Upper lobe of left lung (tissue), 4 donors: ENCODE measurements at regions not wholly inside any gene's neighbourhood (a gene's known extent, or its start where the extent isn't known, plus 50 kb on each side); places are given as distances from the start of the nearest gene placed in this dataset.

Experiments used
- CTCF ChIP-seq, 6 experiments: fragments of 450-650 bp in 4 of 6; fragments of 200-600 bp in 2 of 6; sonication (generic) in 2 of 6; IDR thresholded peaks; one replicate each; pipeline ENCODE4 v1.5.1; 2016 to 2019; ENCODE audit warnings: antibody characterized with exemption in 6 of 6
- POLR2AphosphoS5 ChIP-seq, 2 donors: sonication (generic); formaldehyde crosslinking; IDR thresholded peaks; one replicate each; pipeline ENCODE4 v1.5.1; 2017; ENCODE audit warnings: antibody characterized with exemption in 2 of 2

GRCh38 chr4:179027569-179027968, 1585.3 kb upstream of the AGA start:
- TF ChIP-seq CTCF (IDR thresholded peaks at IDR 0.05) (no peak), POLR2AphosphoS5 (IDR thresholded peaks at IDR 0.05) (no peak)
